Activated CD8-positive, alpha-beta T cell treated with anti-CD3 and anti-CD28 coated beads for 36 hours (primary cell): ENCODE measurements at regions not wholly inside any gene's neighbourhood (a gene's known extent, or its start where the extent isn't known, plus 50 kb on each side); places are given as distances from the start of the nearest gene placed in this dataset.
A peak's percentile ranks its signal among the peaks of the same experiment; 100 is the strongest.

Experiments
- ATAC-seq: fragments of 200-7000 bp; cut with Tn5 transposase; one replicate; pipeline ENCODE4 v1.10.0; 2021; ENCODE audit warnings: mild to moderate bottlenecking, moderate library complexity
- CTCF ChIA-PET: fragments of 350-600 bp; sonication (Branson Sonifier 250); formaldehyde crosslinking; loops from one replicate; lab custom pipeline; 2021; ENCODE audit warnings: antibody characterized with exemption; lab: Charles Lee
- POLR2A ChIA-PET: fragments of 350-600 bp; sonication (Branson Sonifier 250); formaldehyde crosslinking; loops from one replicate; lab custom pipeline; 2021; ENCODE audit warnings: antibody characterized with exemption; lab: Charles Lee
- DNase-seq: peaks from one replicate; pipeline ENCODE4 v3.0.0-alpha.2; 2020
- H3K27ac Mint-ChIP-seq: one replicate; pipeline ENCODE4 v1.8.0; 2021; ENCODE audit warnings: mild to moderate bottlenecking, mixed read lengths
- H3K27me3 Mint-ChIP-seq: one replicate; pipeline ENCODE4 v1.8.0; 2021; ENCODE audit warnings: mixed read lengths
- H3K36me3 Mint-ChIP-seq: one replicate; pipeline ENCODE4 v1.8.0; 2021; ENCODE audit warnings: low read depth, mixed read lengths
- H3K4me1 Mint-ChIP-seq: one replicate; pipeline ENCODE4 v1.8.0; 2021; ENCODE audit warnings: low read depth, mixed read lengths
- H3K4me3 Mint-ChIP-seq: one replicate; pipeline ENCODE4 v1.8.0; 2021; ENCODE audit warnings: mild to moderate bottlenecking, moderate library complexity, mixed read lengths
- H3K9me3 Mint-ChIP-seq: one replicate; pipeline ENCODE4 v1.8.0; 2021; ENCODE audit warnings: mixed read lengths
- CTCF ChIP-seq: fragments of 200-600 bp; IDR thresholded peaks from one replicate; pipeline ENCODE4 v1.8.0; 2022; ENCODE audit warnings: antibody characterized with exemption, mild to moderate bottlenecking
- intact Hi-C: fragments of 100-400 bp; cut with micrococcal nuclease; formaldehyde crosslinking; loops from one replicate; pipeline ENCODE4 v1.10.0; 2022

GRCh38 chr20:4084096-4084495 is 64.5 kb upstream of the SMOX start:
- intact Hi-C loops = loop anchor here (5.0 to 10.0 kb wide), 2 partner anchors 47 to 199 kb away; partner anchors contain the start of gene PANK2
- Mint-ChIP-seq H3K4me1 (peaks cover 36% of the 10 kb centered on the region), H3K27ac (no peak overlapping the region), H3K9me3 (peaks cover 5% of the 10 kb centered on the region), H3K36me3 (peaks cover 7% of the 10 kb centered on the region), H3K27me3 (no peaks in the 10 kb centered on the region), H3K4me3 (no peak overlapping the region)
- ATAC-seq = no peak
- no peak for DNase-seq
- no peak for TF ChIP-seq CTCF
- POLR2A ChIA-PET = interaction anchor here (1.3 kb wide), 1 partner anchor 45 kb away, joined by 3 read pairs; no protein-coding TSS in a partner anchor
- CTCF ChIA-PET = interaction anchor here (0.6 to 4.2 kb wide), 20 partner anchors 8 to 407 kb away, joined by 3 to 38 read pairs (median 5); partner anchors contain the start of genes AP5S1 and RNF24

DNA sequence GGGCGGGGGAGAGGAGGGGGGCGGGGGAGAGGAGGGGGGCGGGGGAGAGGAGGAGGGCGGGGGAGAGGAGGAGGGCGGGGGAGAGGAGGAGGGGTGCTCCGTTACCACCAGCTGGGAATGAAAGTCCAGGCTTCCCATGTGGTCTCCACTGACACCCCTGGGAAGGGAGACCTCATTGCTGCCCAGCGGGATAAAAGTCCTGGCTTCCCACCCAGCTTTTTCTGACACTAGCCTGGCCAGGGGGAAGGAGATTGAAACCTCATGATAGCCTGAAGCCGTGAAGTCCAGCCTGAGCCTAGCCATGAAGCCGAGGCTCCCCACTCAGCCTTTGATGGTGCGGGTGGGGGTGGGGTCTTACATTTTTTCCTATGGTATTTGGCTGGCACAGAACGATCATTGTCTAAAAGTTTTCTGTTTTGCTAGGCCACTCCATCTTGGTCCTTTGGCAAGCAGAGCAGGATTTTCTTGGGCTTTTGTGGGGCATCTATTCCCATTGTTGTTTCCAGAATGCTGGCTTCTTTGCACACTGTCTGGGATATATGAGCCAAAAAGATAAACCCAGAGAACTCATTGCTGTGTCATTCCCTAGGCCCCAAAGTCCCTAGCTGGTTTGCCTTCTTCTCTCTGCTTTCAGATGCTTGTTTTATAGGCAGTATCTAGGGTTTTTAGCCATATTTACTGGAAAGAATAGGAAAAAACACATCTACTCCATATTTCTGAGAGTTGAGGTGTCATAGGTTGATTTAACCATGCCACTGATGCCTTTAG is 65.3 kb upstream of the SMOX start:
- Mint-ChIP-seq H3K36me3 (peaks cover 7% of the 10 kb centered on the region), H3K9me3 (peaks cover 5% of the 10 kb centered on the region), H3K27ac (peak overlapping the region; percentile 30), H3K27me3 (no peaks in the 10 kb centered on the region), H3K4me1 (peaks cover 42% of the 10 kb centered on the region), H3K4me3 (no peak overlapping the region)
- CTCF ChIA-PET = interaction anchor here (0.6 to 4.2 kb wide), 11 partner anchors 9 to 406 kb away, joined by 3 to 38 read pairs (median 5); partner anchors contain the start of gene AP5S1
- POLR2A ChIA-PET = interaction anchor here (0.6 to 1.3 kb wide), 4 partner anchors 45 to 1135 kb away, joined by 3 read pairs; no protein-coding TSS in a partner anchor
- DNase-seq = no peak
- no peak for TF ChIP-seq CTCF
- intact Hi-C loops = loop anchor here (5.0 to 10.0 kb wide), 2 partner anchors 46 to 198 kb away; partner anchors contain the start of gene PANK2
- no peak for ATAC-seq

DNA sequence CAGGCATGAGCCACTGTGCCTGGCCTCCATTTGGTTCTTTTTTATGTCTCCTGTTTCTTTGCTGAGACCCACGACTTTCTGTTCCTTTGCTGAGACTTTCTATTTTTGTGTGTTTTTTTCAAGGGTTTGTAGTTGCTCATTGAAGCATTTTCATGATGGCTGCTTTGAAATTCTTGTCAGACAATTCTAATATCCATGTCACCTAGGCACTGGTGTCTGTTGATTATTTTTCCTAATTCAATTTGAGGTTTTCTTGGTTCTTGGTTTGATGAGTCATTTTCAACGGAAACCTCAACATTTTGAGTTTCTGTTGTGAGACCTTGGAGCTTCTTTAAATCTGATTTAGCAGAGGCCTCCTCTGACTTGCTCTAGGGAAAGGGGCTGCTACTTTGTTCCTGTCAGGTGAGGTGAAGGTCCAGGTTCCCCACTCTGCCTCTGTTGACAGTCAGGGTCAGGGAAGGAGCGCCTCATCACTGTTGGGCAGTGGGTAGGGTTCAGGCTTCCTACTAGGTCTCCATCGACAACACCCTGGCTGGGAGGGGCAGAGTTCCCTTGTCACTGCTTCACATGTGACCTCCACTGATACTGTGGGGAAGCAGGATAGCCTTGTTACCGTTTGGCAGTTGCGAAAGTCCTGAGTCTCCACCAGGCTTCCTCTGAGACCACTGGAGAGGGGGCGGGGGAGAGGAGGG is 66.1 kb upstream of the SMOX start:
- Mint-ChIP-seq H3K36me3 (peaks cover 7% of the 10 kb centered on the region), H3K4me3 (peak overlapping the region; percentile 21), H3K4me1 (peaks cover 45% of the 10 kb centered on the region), H3K27ac (peak overlapping the region; percentile 85), H3K27me3 (no peaks in the 10 kb centered on the region), H3K9me3 (peaks cover 5% of the 10 kb centered on the region)
- ChIA-PET CTCF (interaction anchor here (0.8 to 2.4 kb wide), 5 partner anchors 10 to 314 kb away, joined by 3 to 8 read pairs (median 3); no protein-coding TSS in a partner anchor), POLR2A (interaction anchor here (0.6 to 1.1 kb wide), 5 partner anchors 44 to 1135 kb away, joined by 3 to 4 read pairs (median 3); no protein-coding TSS in a partner anchor)
- ATAC-seq (peak; percentile 78), DNase-seq (peak; percentile 69)
- intact Hi-C loops = loop anchor here (5.0 to 10.0 kb wide), 2 partner anchors 45 to 198 kb away; partner anchors contain the start of gene PANK2
- TF ChIP-seq CTCF = no peak

GRCh38 chr20:4081421-4081820 is 66.1 kb upstream of the RNF24 start:
- H3K27ac Mint-ChIP-seq = peak overlapping the region; percentile 60
- ChIA-PET POLR2A (interaction anchor here (1.1 kb wide), 1 partner anchor 206 kb away, joined by 3 read pairs; no protein-coding TSS in a partner anchor), CTCF (interaction anchor here (0.8 to 1.5 kb wide), 3 partner anchors 64 to 312 kb away, joined by 3 read pairs; no protein-coding TSS in a partner anchor)
- H3K9me3 Mint-ChIP-seq = peaks cover 5% of the 10 kb centered on the region
- H3K4me3 Mint-ChIP-seq = no peak overlapping the region
- peaks cover 45% of the 10 kb centered on the region for H3K4me1 Mint-ChIP-seq
- H3K27me3 Mint-ChIP-seq = no peaks in the 10 kb centered on the region
- intact Hi-C loops = loop anchor here (5.0 to 10.0 kb wide), 2 partner anchors 44 to 197 kb away; partner anchors contain the start of gene PANK2
- DNase-seq (no peak), ATAC-seq (no peak)
- H3K36me3 Mint-ChIP-seq = peaks cover 7% of the 10 kb centered on the region
- no peak for TF ChIP-seq CTCF
